GM12874 (cell line): ENCODE measurements at regions not wholly inside any gene's neighbourhood (a gene's known extent, or its start where the extent isn't known, plus 50 kb on each side); places are given as distances from the start of the nearest gene placed in this dataset.

Experiments
- TF ChIP-seq, protein P1 (sequence below): IDR thresholded peaks from 2 replicates; pipeline ENCODE4 v1.5.1; 2011; ENCODE audit warnings: low read depth, mild to moderate bottlenecking, control low read depth, low read length, moderate library complexity; ENCODE audit not compliant: insufficient read depth

DNA sequence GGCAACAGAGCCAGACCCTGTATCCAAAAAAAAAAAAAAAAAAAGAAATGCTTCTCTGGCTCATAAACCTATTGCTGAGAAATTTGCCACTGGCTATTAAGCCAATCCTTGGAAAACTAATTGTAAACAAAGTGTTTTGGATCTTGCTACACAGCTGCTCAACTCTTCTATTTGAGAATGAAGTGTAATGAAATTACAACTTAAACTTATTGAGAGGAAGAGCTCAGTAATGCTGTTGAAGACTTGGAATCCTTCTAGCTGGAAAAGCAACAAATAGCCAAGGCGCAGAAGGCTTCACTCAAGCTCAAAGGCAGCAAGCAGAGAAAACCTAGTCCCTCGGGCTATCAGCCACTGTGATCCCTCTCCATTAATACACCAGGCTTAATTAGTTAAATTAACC is 99.6 kb upstream of the ZNF438 start:
- TF ChIP-seq, protein P1, sequence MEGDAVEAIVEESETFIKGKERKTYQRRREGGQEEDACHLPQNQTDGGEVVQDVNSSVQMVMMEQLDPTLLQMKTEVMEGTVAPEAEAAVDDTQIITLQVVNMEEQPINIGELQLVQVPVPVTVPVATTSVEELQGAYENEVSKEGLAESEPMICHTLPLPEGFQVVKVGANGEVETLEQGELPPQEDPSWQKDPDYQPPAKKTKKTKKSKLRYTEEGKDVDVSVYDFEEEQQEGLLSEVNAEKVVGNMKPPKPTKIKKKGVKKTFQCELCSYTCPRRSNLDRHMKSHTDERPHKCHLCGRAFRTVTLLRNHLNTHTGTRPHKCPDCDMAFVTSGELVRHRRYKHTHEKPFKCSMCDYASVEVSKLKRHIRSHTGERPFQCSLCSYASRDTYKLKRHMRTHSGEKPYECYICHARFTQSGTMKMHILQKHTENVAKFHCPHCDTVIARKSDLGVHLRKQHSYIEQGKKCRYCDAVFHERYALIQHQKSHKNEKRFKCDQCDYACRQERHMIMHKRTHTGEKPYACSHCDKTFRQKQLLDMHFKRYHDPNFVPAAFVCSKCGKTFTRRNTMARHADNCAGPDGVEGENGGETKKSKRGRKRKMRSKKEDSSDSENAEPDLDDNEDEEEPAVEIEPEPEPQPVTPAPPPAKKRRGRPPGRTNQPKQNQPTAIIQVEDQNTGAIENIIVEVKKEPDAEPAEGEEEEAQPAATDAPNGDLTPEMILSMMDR = no peak

DNA sequence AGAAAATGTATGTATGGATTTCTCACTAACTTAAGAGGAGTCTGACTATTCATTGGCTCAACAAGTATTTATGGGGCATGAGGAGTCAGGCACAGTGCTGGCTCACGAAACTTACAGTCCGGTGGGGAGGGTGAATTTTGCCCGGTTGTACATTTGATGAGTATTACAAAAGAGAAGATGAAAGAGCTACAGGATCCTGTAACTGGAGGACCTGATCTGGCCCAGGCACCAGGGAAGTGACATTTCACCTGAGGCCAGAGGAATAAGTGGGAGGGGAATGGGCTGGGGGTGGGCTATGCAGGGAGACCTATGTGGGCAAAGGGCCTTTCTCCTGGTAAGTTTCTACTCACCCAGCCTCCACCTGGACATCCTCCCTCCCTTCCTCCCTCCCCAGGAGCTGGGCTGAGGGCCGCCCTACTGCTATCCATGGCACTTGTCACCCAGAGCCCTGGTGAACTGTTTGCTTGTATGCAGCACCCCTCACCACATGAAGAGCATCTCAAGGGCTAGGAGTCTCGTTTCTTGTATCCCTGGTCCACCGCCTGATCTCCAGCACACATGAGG is 101.1 kb upstream of the ZNF438 start:
- TF ChIP-seq, protein P1 = no peak

DNA sequence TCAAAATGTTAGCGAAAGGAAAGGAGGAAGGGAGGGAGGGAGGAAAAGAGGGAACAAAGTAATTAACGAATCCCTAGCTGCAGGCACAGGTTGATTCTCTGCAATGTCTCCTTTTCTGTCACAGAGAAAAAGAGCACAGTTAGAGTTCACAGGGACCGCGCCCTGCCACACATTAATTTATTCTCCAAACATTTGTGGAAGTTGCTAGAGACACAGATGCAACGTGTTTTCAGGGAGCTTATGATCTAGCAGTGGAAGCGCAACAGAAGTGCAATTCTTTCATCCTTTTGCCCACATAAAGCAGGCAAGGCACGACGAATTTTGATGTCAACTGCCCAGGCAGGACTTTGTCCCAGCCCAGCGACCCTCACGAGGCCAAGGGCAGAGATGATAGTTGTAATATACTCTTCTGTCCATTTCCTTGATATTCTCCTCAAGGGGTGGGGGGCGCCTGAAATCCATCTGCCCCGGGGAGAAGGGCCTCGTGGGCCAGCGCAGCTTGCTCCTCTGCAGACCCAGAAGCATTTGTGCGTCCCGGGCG is 101.7 kb upstream of the ZNF438 start:
- TF ChIP-seq, protein P1 = no peak

DNA sequence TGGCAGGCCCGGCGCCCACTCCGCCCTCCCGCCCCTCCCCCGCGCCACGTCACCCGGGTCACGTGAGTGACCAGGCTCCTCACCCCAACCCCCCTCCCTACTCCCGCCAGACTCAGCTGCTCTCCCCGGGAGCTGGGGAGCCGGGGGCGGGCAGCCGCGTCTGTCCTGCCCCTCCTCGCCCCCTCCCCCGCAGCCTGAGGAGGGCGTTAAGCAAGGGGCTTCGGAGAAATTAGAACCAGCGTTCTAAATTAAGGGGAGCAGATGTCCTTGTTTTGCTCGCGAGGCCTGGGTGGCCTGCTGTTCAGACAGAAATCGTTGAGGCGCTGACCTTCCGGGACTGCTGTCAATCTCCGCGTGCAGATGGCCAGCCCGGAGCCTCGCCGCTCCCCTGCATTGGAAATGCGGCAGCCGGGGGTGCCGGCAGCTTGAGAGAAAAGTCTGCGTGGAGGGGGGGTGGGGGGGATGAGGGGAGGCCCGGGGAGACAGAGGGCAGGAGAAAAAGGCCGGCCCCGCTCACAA is 102.2 kb upstream of the ZNF438 start:
- TF ChIP-seq, protein P1 = no peak

DNA sequence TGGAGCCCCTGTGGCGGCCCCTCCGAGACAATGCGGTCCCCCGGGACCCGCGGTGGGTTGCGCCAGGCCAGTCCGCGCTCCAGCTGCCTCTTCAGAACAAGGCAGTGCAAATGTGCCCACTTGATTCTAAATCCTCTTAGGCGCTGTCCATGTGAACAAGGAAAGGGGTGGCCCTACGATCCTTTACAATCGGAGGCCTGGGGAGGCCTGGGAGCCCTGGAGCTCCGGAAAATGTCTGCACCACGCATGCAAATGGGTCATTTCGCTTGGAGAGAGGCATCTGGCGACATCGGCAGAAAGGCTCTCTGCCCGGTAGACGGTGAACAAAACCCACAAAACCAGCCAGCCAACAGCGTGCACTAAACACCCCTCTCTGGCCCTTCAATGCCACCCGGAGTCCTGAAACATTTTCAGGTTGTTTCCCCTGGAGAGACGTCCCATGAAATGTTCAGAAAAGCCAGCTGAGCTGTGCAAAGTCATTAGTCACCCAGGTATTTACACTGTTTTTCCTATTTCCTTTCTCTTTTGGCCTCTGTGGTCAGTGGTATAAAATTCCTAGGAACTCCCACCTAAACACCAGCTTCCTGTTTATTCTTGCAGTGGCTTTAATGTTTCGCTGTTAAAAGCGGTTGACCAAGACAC is 102.8 kb upstream of the ZNF438 start:
- TF ChIP-seq, protein P1 = no peak

DNA sequence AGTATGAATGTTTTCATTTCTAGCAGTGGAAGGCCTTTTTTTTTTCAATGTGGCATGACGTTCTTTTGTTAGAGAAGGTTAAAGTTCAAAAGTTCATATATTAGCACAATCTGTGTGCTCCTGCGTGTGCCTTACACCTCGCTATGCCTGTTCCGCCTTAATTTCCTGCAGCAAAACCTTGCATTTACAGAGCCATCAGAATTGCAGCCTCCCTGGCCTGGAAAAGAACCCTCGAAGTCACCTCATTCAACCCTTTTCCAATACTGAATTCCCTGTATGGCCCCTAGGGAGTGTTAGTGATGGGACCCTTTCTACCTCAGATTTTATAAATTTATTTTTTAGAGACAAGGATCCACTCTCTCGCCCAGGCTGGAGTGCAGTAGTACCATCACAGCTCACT is 103.5 kb upstream of the ZNF438 start:
- TF ChIP-seq, protein P1 = no peak

DNA sequence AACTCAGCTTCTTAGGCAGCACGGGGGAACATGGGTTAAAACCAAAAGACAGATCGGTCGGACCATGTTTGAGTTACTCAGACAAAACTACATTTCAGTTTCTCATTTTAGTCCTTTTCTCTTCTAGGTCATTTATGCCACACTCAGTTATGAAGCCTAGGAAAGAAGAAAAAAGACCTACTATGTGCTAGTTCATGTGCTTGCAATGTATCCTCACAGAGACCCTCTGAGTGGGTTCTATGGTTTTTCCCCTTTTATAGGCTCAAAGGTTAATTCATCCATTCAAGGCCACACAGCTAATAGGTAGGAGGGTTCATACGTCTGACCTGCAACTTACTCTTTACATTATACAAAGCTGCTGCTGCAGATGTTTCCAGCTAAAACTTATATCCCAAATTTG is 104.7 kb upstream of the ZNF438 start:
- TF ChIP-seq, protein P1 = no peak
